Astrocyte (in vitro differentiated cells and primary cell): ENCODE measurements at regions not wholly inside any gene's neighbourhood (a gene's known extent, or its start where the extent isn't known, plus 50 kb on each side); places are given as distances from the start of the nearest gene placed in this dataset.

ENCODE experiments used
- CTCF ChIP-seq: IDR thresholded peaks from 2 replicates; pipeline ENCODE4 v1.5.1; 2011; ENCODE audit warnings: low read depth, mild to moderate bottlenecking, inconsistent platforms, low read length, moderate library complexity; ENCODE audit not compliant: insufficient read depth
- EZH2 ChIP-seq: IDR thresholded peaks from 2 replicates; pipeline ENCODE4 v1.6.1; 2012; ENCODE audit warnings: mild to moderate bottlenecking, low read length, inconsistent platforms; ENCODE audit not compliant: insufficient read depth

DNA sequence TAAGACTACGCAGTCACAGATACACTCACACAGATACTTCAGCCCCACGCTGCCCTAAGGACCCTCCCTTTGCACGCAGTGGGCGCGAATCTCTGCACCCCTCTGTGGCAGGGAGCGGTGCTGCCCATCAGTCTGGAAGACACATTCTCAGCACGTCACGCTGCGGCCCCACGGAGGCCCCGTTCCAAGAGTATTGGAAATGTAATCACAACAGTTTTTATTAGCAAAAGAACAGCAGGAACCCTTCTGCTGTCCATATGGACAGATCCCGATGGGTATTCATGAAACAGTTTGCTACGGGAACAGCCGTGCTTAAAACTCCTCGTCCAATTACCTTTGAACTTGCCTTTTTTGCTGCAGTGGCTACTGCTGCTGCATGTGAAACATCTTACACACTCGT lies 131.0 kb downstream of the RPS24 start:
- TF ChIP-seq CTCF (no peak), EZH2 (no peak)
